ENCODE measurements at regions not wholly inside any gene's neighbourhood (a gene's known extent, or its start where the extent isn't known, plus 50 kb on each side); places are given as distances from the start of the nearest gene placed in this dataset.

DNA sequence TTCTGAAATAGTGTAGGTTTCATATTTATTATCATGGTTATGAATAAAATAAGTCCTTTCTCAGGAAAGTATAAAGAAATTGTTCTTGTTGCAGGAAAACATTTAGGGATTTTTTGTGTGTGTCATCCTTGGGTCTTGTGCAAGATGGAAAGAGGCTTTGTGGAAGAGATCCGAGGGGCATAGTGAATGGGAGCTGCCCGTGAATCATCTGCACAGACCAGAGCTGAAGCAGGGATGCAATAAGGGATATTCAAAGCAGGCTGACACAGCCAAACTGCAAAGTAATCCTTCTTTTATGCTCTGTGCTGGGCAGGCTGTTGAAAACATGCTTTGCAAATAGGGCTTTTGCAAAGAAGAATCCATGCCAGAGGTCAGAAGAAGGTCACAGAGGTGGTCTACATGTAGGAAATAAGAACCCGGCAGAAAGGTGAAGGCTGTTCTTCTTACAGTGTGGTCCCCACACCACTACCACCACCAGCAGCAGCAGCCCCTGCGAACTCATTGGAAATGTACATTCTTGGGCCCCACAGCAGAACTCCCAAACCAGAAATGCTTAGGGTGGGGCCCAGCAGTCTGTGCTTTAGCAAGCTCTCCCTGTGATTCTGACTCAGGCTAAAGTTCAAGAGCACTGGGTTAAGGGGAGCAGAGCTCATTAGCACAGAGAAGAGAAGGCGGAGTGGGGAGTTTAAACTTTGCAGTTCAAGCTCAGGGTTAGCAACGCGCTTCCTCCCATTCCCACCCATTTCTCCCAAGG, 237.6 kb downstream of the QKI start:
- no peaks in the 10 kb centered on the region for H3K9me3 Mint-ChIP-seq (ENCODE audit: unreplicated experiment)
- H3K27me3 Mint-ChIP-seq (ENCODE audit: unreplicated experiment), result no peaks in the 10 kb centered on the region
- TF ChIP-seq, protein P1, sequence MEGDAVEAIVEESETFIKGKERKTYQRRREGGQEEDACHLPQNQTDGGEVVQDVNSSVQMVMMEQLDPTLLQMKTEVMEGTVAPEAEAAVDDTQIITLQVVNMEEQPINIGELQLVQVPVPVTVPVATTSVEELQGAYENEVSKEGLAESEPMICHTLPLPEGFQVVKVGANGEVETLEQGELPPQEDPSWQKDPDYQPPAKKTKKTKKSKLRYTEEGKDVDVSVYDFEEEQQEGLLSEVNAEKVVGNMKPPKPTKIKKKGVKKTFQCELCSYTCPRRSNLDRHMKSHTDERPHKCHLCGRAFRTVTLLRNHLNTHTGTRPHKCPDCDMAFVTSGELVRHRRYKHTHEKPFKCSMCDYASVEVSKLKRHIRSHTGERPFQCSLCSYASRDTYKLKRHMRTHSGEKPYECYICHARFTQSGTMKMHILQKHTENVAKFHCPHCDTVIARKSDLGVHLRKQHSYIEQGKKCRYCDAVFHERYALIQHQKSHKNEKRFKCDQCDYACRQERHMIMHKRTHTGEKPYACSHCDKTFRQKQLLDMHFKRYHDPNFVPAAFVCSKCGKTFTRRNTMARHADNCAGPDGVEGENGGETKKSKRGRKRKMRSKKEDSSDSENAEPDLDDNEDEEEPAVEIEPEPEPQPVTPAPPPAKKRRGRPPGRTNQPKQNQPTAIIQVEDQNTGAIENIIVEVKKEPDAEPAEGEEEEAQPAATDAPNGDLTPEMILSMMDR (IDR thresholded peaks at IDR 0.05; ENCODE audit: partially characterized antibody, unreplicated experiment), result no peak
- H3K36me3 Mint-ChIP-seq (ENCODE audit: unreplicated experiment), result peaks cover under 1% of the 10 kb centered on the region
- H3K4me1 Mint-ChIP-seq (ENCODE audit: low read depth, unreplicated experiment), result peaks cover 2% of the 10 kb centered on the region
- H3K4me3 Mint-ChIP-seq (ENCODE audit: unreplicated experiment), result no peak overlapping the region
- no peak overlapping the region for H3K27ac Mint-ChIP-seq (ENCODE audit: unreplicated experiment)
- DNase-seq, result no peak

DNA sequence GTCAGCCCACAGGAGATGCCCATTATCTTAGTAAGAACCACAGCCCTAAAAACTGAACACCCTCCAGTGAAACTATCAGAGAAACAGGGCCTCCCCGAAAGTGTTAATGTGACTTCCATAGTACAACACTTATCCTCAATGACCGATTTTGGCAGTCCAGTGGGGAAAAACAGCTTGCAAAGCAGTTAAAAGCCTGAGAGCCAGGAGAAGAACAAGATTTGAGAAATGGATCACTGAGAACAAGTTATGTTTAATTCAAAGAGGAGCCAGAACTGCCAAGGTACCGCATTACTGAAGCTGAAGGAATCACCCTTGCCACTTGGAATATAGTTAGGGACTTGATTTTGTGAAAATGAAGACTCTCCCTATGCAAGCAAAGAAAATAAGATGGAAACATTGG, 236.9 kb downstream of the QKI start:
- TF ChIP-seq, protein P1 (IDR thresholded peaks at IDR 0.05; ENCODE audit: partially characterized antibody, unreplicated experiment), result no peak

DNA sequence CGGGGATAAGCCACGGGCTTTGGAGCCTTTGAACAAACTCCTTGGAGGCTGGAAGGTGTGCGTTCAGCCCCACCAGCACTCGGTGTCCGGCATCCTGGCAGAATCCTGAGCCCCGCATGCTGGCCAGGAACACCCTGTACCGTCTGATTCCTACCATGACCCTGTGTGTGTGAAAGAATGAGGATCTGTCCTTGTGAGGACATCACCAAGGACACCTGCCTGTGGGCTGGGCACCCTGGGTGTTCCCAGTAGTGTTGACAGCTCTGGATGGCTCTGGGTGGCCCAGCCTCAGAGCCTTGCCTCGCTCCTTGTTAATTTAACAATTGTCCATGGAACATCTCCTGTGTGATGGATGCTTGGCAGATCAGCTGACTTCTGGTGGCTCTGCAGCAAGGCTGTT, 234.3 kb downstream of the QKI start:
- H3K27ac Mint-ChIP-seq (ENCODE audit: unreplicated experiment), result no peak overlapping the region
- peaks cover 6% of the 10 kb centered on the region for H3K36me3 Mint-ChIP-seq (ENCODE audit: unreplicated experiment)
- H3K9me3 Mint-ChIP-seq (ENCODE audit: unreplicated experiment), result no peaks in the 10 kb centered on the region
- H3K4me3 Mint-ChIP-seq (ENCODE audit: unreplicated experiment), result no peak overlapping the region
- DNase-seq, result no peak
- H3K4me1 Mint-ChIP-seq (ENCODE audit: low read depth, unreplicated experiment), result peaks cover 2% of the 10 kb centered on the region
- no peaks in the 10 kb centered on the region for H3K27me3 Mint-ChIP-seq (ENCODE audit: unreplicated experiment)
- TF ChIP-seq, protein P1 (IDR thresholded peaks at IDR 0.05; ENCODE audit: partially characterized antibody, unreplicated experiment), result no peak

More for the DNA sequence above, 236.9 kb downstream of the QKI start:
- Mint-ChIP-seq H3K36me3 (ENCODE audit: unreplicated experiment) (no peaks in the 10 kb centered on the region), H3K27ac (ENCODE audit: unreplicated experiment) (no peak overlapping the region), H3K4me1 (ENCODE audit: low read depth, unreplicated experiment) (peaks cover 2% of the 10 kb centered on the region), H3K27me3 (ENCODE audit: unreplicated experiment) (no peaks in the 10 kb centered on the region), H3K4me3 (ENCODE audit: unreplicated experiment) (no peak overlapping the region), H3K9me3 (ENCODE audit: unreplicated experiment) (no peaks in the 10 kb centered on the region)
- no peak for DNase-seq

DNA sequence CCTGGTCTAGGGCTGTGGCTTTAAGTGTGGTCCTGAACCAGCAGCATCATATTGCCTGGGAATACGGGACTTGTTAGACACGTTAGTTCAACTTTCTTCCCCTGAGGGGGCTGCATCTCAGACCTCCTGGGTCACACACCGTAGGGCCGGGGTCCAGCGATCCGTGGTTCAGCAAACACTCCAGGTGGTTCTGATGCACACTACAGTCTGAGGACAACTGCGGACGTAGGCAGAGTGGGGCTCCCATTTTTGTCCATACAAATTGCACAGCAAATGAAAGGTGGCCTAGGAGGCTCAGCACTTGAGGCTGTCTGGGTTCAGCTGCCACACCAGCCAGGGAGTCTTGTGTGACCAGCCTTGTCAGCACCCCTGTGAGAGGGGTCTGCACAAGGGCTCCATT, 233.1 kb downstream of the QKI start:
- Mint-ChIP-seq H3K4me3 (ENCODE audit: unreplicated experiment) (no peak overlapping the region), H3K4me1 (ENCODE audit: low read depth, unreplicated experiment) (peaks cover 2% of the 10 kb centered on the region), H3K9me3 (ENCODE audit: unreplicated experiment) (no peaks in the 10 kb centered on the region), H3K27ac (ENCODE audit: unreplicated experiment) (no peak overlapping the region), H3K27me3 (ENCODE audit: unreplicated experiment) (no peaks in the 10 kb centered on the region), H3K36me3 (ENCODE audit: unreplicated experiment) (peaks cover 6% of the 10 kb centered on the region)
- TF ChIP-seq, protein P1 (IDR thresholded peaks at IDR 0.05; ENCODE audit: partially characterized antibody, unreplicated experiment), result no peak
- no peak for DNase-seq

DNA sequence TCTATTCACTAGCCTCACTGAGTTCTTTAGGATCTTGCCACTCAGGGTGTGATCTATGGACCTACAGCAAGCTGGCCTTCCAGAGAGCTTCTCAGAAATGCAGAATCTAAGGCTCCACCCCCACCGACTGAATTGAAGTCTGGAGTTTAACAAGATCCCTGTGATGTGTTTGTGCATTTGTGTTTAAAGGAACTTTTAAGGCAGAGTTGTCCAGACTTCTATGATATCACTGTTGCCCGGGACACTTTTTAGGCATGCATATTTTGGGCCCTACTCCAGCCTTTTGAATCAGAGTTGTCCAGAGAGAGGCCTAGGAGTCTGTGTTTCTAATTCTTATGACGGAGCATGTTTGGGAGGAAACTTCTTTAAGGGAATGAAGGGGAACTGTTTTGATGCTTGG, 232.3 kb downstream of the QKI start:
- TF ChIP-seq, protein P1 (IDR thresholded peaks at IDR 0.05; ENCODE audit: partially characterized antibody, unreplicated experiment), result no peak
- H3K36me3 Mint-ChIP-seq (ENCODE audit: unreplicated experiment), result peaks cover 6% of the 10 kb centered on the region

More for the DNA sequence above, 232.3 kb downstream of the QKI start:
- Mint-ChIP-seq H3K27ac (ENCODE audit: unreplicated experiment) (no peak overlapping the region), H3K4me3 (ENCODE audit: unreplicated experiment) (no peak overlapping the region), H3K4me1 (ENCODE audit: low read depth, unreplicated experiment) (no peaks in the 10 kb centered on the region), H3K9me3 (ENCODE audit: unreplicated experiment) (no peaks in the 10 kb centered on the region), H3K27me3 (ENCODE audit: unreplicated experiment) (no peaks in the 10 kb centered on the region)
- DNase-seq, result no peak
